Mucosa of rectum (tissue), 2 donors: ENCODE measurements at regions not wholly inside any gene's neighbourhood (a gene's known extent, or its start where the extent isn't known, plus 50 kb on each side); places are given as distances from the start of the nearest gene placed in this dataset.

Experiments
- H3K27ac ChIP-seq, 2 donors: one replicate each; pipeline ENCODE4 v1.7.0; 2013; ENCODE audit warnings: inconsistent platforms in 2 of 2, low read depth in 2 of 2, low read length in 2 of 2
- H3K27me3 ChIP-seq, 2 donors: one replicate each; pipeline ENCODE4 v1.7.0; 2013; ENCODE audit warnings: low read length in 2 of 2; ENCODE audit not compliant: control insufficient read depth in 2 of 2, insufficient read depth in 2 of 2
- H3K36me3 ChIP-seq, 2 donors: one replicate each; pipeline ENCODE4 v1.7.0; 2013; ENCODE audit warnings: low read length in 2 of 2; ENCODE audit not compliant: control insufficient read depth in 2 of 2, insufficient read depth in 2 of 2
- H3K4me1 ChIP-seq, 2 donors: one replicate each; pipeline ENCODE4 v1.7.0; 2013; ENCODE audit warnings: low read length in 2 of 2, mild to moderate bottlenecking in 1 of 2; ENCODE audit not compliant: control insufficient read depth in 2 of 2, insufficient read depth in 2 of 2
- H3K4me3 ChIP-seq, 2 donors: one replicate each; pipeline ENCODE4 v1.7.0; 2013; ENCODE audit warnings: low read length in 2 of 2
- H3K9ac ChIP-seq, 2 donors: one replicate each; pipeline ENCODE4 v1.7.0; 2013; ENCODE audit warnings: low read length in 2 of 2, low read depth in 1 of 2, mild to moderate bottlenecking in 1 of 2
- H3K9me3 ChIP-seq, 2 donors: one replicate each; pipeline ENCODE4 v1.7.0; 2013; ENCODE audit warnings: low read length in 2 of 2; ENCODE audit not compliant: control insufficient read depth in 2 of 2
- donor health status: healthy.
- donor health status: Normal muscosa, but diverticular disease.

GRCh38 chr13:89923052-89923451, 1424.4 kb upstream of the MIR17HG start:
- Histone ChIP-seq H3K4me3 (no peak overlapping the region), H3K9ac (no peak overlapping the region), H3K27ac (no peak overlapping the region), H3K9me3 (no peaks in the 10 kb centered on the region), H3K27me3 (no peaks in the 10 kb centered on the region), H3K36me3 (no peaks in the 10 kb centered on the region), H3K4me1 (no peaks in the 10 kb centered on the region)

GRCh38 chr13:89923736-89924135, 1423.8 kb upstream of the MIR17HG start:
- Histone ChIP-seq H3K9me3 (no peaks in the 10 kb centered on the region), H3K4me3 (no peak overlapping the region), H3K9ac (no peak overlapping the region)

GRCh38 chr13:89925107-89925506, 1422.4 kb upstream of the MIR17HG start:
- Histone ChIP-seq H3K36me3 (no peaks in the 10 kb centered on the region), H3K9me3 (no peaks in the 10 kb centered on the region), H3K27ac (no peak overlapping the region), H3K27me3 (no peaks in the 10 kb centered on the region), H3K4me1 (no peaks in the 10 kb centered on the region), H3K4me3 (no peak overlapping the region), H3K9ac (no peak overlapping the region)

More at GRCh38 chr13:89923736-89924135, 1423.8 kb upstream of the MIR17HG start:
- H3K36me3 ChIP-seq = no peaks in the 10 kb centered on the region
- no peaks in the 10 kb centered on the region for H3K27me3 ChIP-seq
- H3K4me1 ChIP-seq = no peaks in the 10 kb centered on the region
- H3K27ac ChIP-seq = no peak overlapping the region

GRCh38 chr13:89930861-89931260, 1416.6 kb upstream of the MIR17HG start:
- Histone ChIP-seq H3K27ac (no peak overlapping the region), H3K4me3 (no peak overlapping the region), H3K9me3 (no peaks in the 10 kb centered on the region), H3K36me3 (no peaks in the 10 kb centered on the region), H3K27me3 (no peaks in the 10 kb centered on the region), H3K9ac (no peak overlapping the region), H3K4me1 (no peaks in the 10 kb centered on the region)

- Histone ChIP-seq H3K4me3 (no peak overlapping the region), H3K27ac (no peak overlapping the region), H3K4me1 (no peaks in the 10 kb centered on the region), H3K36me3 (no peaks in the 10 kb centered on the region), H3K27me3 (no peaks in the 10 kb centered on the region), H3K9me3 (no peaks in the 10 kb centered on the region), H3K9ac (no peak overlapping the region)
These were observed 1414.6 kb upstream of the MIR17HG start for GRCh38 chr13:89932902-89933301.

- Histone ChIP-seq H3K36me3 (no peaks in the 10 kb centered on the region), H3K4me3 (no peak overlapping the region), H3K27me3 (no peaks in the 10 kb centered on the region), H3K27ac (no peak overlapping the region), H3K9me3 (no peaks in the 10 kb centered on the region), H3K9ac (no peak overlapping the region), H3K4me1 (no peaks in the 10 kb centered on the region)
These were observed 1411.2 kb upstream of the MIR17HG start for GRCh38 chr13:89936256-89936655.

GRCh38 chr13:89937420-89937819, 1410.1 kb upstream of the MIR17HG start:
- Histone ChIP-seq H3K36me3 (no peaks in the 10 kb centered on the region), H3K27me3 (no peaks in the 10 kb centered on the region), H3K4me3 (no peak overlapping the region), H3K9me3 (no peaks in the 10 kb centered on the region), H3K4me1 (no peaks in the 10 kb centered on the region), H3K27ac (no peak overlapping the region), H3K9ac (no peak overlapping the region)

- Histone ChIP-seq H3K27ac (no peak overlapping the region), H3K4me3 (no peak overlapping the region), H3K4me1 (no peaks in the 10 kb centered on the region), H3K9ac (no peak overlapping the region), H3K9me3 (no peaks in the 10 kb centered on the region), H3K27me3 (no peaks in the 10 kb centered on the region), H3K36me3 (no peaks in the 10 kb centered on the region)
These were observed 1407.1 kb upstream of the MIR17HG start for GRCh38 chr13:89940383-89940782.

- H3K36me3 ChIP-seq = no peaks in the 10 kb centered on the region
- no peaks in the 10 kb centered on the region for H3K27me3 ChIP-seq
- H3K9ac ChIP-seq = no peak overlapping the region
- no peaks in the 10 kb centered on the region for H3K4me1 ChIP-seq
- no peaks in the 10 kb centered on the region for H3K9me3 ChIP-seq
- H3K27ac ChIP-seq = no peak overlapping the region
- no peak overlapping the region for H3K4me3 ChIP-seq
These were observed 1404.3 kb upstream of the MIR17HG start for GRCh38 chr13:89943139-89943538.

- no peaks in the 10 kb centered on the region for H3K9me3 ChIP-seq
- no peak overlapping the region for H3K27ac ChIP-seq
- H3K9ac ChIP-seq = no peak overlapping the region
- no peaks in the 10 kb centered on the region for H3K27me3 ChIP-seq
- no peaks in the 10 kb centered on the region for H3K4me1 ChIP-seq
- no peaks in the 10 kb centered on the region for H3K36me3 ChIP-seq
- H3K4me3 ChIP-seq = no peak overlapping the region
These were observed 1397.3 kb upstream of the MIR17HG start for GRCh38 chr13:89950225-89950624.

- no peak overlapping the region for H3K9ac ChIP-seq
- no peaks in the 10 kb centered on the region for H3K27me3 ChIP-seq
- H3K4me1 ChIP-seq = no peaks in the 10 kb centered on the region
- no peak overlapping the region for H3K27ac ChIP-seq
- no peaks in the 10 kb centered on the region for H3K36me3 ChIP-seq
- H3K9me3 ChIP-seq = no peaks in the 10 kb centered on the region
- H3K4me3 ChIP-seq = no peak overlapping the region
These were observed 1396.1 kb upstream of the MIR17HG start for GRCh38 chr13:89951341-89951740.
